Immature natural killer cell (primary cell): ENCODE measurements at regions not wholly inside any gene's neighbourhood (a gene's known extent, or its start where the extent isn't known, plus 50 kb on each side); places are given as distances from the start of the nearest gene placed in this dataset.

Experiments used
- DNase-seq, 3 donors: peaks; one replicate each; pipeline ENCODE4 v3.0.0; 2022; ENCODE audit warnings: mixed read lengths in 1 of 3
- H3K27ac Mint-ChIP-seq, 6 donors: one replicate each; pipeline ENCODE4 v1.8.0; 2020; ENCODE audit warnings: mixed read lengths in 6 of 6, mild to moderate bottlenecking in 5 of 6, inconsistent platforms in 4 of 6, moderate library complexity in 3 of 6
- H3K27me3 Mint-ChIP-seq, 3 donors: one replicate each; pipeline ENCODE4 v1.8.0; 2020 to 2021; ENCODE audit warnings: low read depth in 3 of 3, mild to moderate bottlenecking in 3 of 3, mixed read lengths in 3 of 3, moderate library complexity in 3 of 3, inconsistent platforms in 1 of 3
- H3K36me3 Mint-ChIP-seq, 3 donors: one replicate each; pipeline ENCODE4 v1.8.0; 2020; ENCODE audit warnings: mixed read lengths in 3 of 3, inconsistent platforms in 2 of 3, mild to moderate bottlenecking in 2 of 3
- H3K4me1 Mint-ChIP-seq, 2 donors: one replicate each; pipeline ENCODE4 v1.8.0; 2020; ENCODE audit warnings: inconsistent platforms in 2 of 2, mild to moderate bottlenecking in 2 of 2, mixed read lengths in 2 of 2, moderate library complexity in 1 of 2
- H3K4me3 Mint-ChIP-seq, 5 donors: one replicate each; pipeline ENCODE4 v1.8.0; 2020; ENCODE audit warnings: mild to moderate bottlenecking in 5 of 5, mixed read lengths in 5 of 5, inconsistent platforms in 3 of 5, moderate library complexity in 3 of 5
- H3K9me3 Mint-ChIP-seq, 6 donors: one replicate each; pipeline ENCODE4 v1.8.0; 2020; ENCODE audit warnings: mild to moderate bottlenecking in 6 of 6, mixed read lengths in 6 of 6, inconsistent platforms in 4 of 6, moderate library complexity in 3 of 6

GRCh38 chr9:18421391-18421790 lies 52.6 kb upstream of the ADAMTSL1 start:
- H3K4me1 Mint-ChIP-seq: no peaks in the 10 kb centered on the region
- no peaks in the 10 kb centered on the region for H3K36me3 Mint-ChIP-seq
- H3K27me3 Mint-ChIP-seq: peaks cover 1 to 4% (median 3%) of the 10 kb centered on the region in 3 donors

DNA sequence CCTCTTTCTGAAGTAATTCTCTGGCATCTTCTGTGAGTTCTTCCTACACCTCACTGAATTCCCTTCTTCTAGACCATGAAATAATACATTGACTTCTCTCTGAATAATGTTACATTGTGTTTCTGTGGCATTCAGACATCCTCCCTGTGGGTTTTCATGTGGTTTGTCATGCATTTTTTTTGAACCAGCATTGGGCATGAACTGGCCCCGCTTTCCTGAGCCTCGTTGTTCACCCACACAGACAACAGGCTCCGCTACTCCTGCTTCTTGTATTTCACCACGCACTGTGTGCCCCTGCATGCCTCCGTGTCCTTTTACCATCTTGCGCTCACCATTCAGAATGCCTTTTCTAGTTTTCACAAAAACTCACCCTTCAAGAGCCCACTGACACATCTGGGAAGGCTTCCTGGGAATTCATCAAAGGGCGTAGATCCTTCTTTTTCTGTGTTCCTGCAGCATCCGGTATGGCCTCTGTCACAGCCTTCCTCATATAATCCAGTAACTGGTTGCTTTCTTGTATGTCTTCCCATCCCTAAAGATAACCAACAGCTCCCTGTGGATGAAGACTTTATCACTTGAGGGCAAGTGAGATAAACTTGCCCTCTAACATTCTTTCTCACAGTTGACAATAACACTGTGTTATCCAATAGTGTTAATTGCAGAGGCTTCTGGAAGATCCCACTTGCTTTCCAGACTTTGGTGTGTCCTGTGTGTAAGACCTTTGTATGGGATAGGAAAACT lies 51.5 kb upstream of the ADAMTSL1 start:
- H3K4me3 Mint-ChIP-seq: no peak overlapping the region
- H3K4me1 Mint-ChIP-seq: no peaks in the 10 kb centered on the region
- peaks cover 0 to 12% (median 1%) of the 10 kb centered on the region in 6 donors for H3K9me3 Mint-ChIP-seq
- DNase-seq: no peak
- no peak overlapping the region for H3K27ac Mint-ChIP-seq
- no peaks in the 10 kb centered on the region for H3K36me3 Mint-ChIP-seq
- H3K27me3 Mint-ChIP-seq: peaks cover 1 to 4% (median 3%) of the 10 kb centered on the region in 3 donors

More at GRCh38 chr9:18421391-18421790, 52.6 kb upstream of the ADAMTSL1 start:
- peaks cover 0 to 12% (median 1%) of the 10 kb centered on the region in 6 donors for H3K9me3 Mint-ChIP-seq
- H3K4me3 Mint-ChIP-seq: no peak overlapping the region
- H3K27ac Mint-ChIP-seq: no peak overlapping the region
- no peak for DNase-seq

GRCh38 chr9:18423791-18424531 lies 50.0 kb upstream of the ADAMTSL1 start:
- no peaks in the 10 kb centered on the region for H3K4me1 Mint-ChIP-seq
- DNase-seq: no peak
- H3K9me3 Mint-ChIP-seq: peaks cover 0 to 8% (median 0%) of the 10 kb centered on the region in 6 donors
- peaks cover 1 to 4% (median 2%) of the 10 kb centered on the region in 3 donors for H3K27me3 Mint-ChIP-seq
- no peaks in the 10 kb centered on the region for H3K36me3 Mint-ChIP-seq
- H3K4me3 Mint-ChIP-seq: no peak overlapping the region
- H3K27ac Mint-ChIP-seq: no peak overlapping the region
